ENCODE measurements at regions not wholly inside any gene's neighbourhood (a gene's known extent, or its start where the extent isn't known, plus 50 kb on each side); places are given as distances from the start of the nearest gene placed in this dataset.

DNA sequence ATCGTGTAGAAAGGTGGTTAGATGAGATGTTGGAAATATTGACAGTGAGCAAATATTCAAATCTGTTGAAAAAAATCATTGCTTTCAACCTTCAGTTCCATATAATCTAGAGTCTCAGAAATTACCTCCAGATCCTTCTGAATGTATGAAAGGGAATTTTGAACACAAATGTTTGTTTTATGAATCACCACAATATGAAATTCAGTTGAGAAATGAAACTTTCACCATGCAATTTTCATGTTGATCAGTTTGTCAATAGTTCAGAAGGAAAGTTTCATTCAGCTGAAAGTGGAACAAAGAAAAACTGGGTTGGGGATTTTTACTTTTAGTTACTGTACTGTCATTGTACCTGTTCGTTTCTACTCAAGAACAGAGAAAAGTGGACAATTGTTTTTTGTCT lies 953.6 kb downstream of the SLC6A15 start:
- TF ChIP-seq, protein P1, sequence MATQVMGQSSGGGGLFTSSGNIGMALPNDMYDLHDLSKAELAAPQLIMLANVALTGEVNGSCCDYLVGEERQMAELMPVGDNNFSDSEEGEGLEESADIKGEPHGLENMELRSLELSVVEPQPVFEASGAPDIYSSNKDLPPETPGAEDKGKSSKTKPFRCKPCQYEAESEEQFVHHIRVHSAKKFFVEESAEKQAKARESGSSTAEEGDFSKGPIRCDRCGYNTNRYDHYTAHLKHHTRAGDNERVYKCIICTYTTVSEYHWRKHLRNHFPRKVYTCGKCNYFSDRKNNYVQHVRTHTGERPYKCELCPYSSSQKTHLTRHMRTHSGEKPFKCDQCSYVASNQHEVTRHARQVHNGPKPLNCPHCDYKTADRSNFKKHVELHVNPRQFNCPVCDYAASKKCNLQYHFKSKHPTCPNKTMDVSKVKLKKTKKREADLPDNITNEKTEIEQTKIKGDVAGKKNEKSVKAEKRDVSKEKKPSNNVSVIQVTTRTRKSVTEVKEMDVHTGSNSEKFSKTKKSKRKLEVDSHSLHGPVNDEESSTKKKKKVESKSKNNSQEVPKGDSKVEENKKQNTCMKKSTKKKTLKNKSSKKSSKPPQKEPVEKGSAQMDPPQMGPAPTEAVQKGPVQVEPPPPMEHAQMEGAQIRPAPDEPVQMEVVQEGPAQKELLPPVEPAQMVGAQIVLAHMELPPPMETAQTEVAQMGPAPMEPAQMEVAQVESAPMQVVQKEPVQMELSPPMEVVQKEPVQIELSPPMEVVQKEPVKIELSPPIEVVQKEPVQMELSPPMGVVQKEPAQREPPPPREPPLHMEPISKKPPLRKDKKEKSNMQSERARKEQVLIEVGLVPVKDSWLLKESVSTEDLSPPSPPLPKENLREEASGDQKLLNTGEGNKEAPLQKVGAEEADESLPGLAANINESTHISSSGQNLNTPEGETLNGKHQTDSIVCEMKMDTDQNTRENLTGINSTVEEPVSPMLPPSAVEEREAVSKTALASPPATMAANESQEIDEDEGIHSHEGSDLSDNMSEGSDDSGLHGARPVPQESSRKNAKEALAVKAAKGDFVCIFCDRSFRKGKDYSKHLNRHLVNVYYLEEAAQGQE (IDR thresholded peaks at IDR 0.05; ENCODE audit: insufficient read depth in 1 of 2, low read depth in 2 of 2, low read length in 2 of 2), result no peak
- TF ChIP-seq TAF1 (IDR thresholded peaks at IDR 0.05; ENCODE audit: borderline replicate concordance, insufficient read depth, low read length), result no peak
- no peak for TF ChIP-seq POLR2AphosphoS5 (IDR thresholded peaks at IDR 0.05; ENCODE audit: low read depth, low read length)
- TF ChIP-seq SIN3A (IDR thresholded peaks at IDR 0.05; ENCODE audit: borderline replicate concordance, insufficient read depth, low read length), result no peak

All from PFSK-1 (cell line).